Mesothelial cell of epicardium (in vitro differentiated cells): ENCODE measurements at regions not wholly inside any gene's neighbourhood (a gene's known extent, or its start where the extent isn't known, plus 50 kb on each side); places are given as distances from the start of the nearest gene placed in this dataset.

ENCODE experiments used
- DNase-seq, 2 experiments: peaks; one replicate each; pipeline ENCODE4 v3.0.0; 2021; ENCODE audit warnings: low spot score in 2 of 2; ENCODE audit not compliant: unreplicated experiment in 2 of 2
- H3K27ac Mint-ChIP-seq: 2 replicates; pipeline ENCODE4 v1.8.0; 2021; ENCODE audit warnings: mixed read lengths
- H3K27me3 Mint-ChIP-seq: 2 replicates; pipeline ENCODE4 v1.8.0; 2021; ENCODE audit warnings: low read depth, mixed read lengths
- H3K36me3 Mint-ChIP-seq: 2 replicates; pipeline ENCODE4 v1.8.0; 2021; ENCODE audit warnings: mixed read lengths
- H3K4me1 Mint-ChIP-seq: 2 replicates; pipeline ENCODE4 v1.8.0; 2021; ENCODE audit warnings: mixed read lengths
- H3K4me3 Mint-ChIP-seq: 2 replicates; pipeline ENCODE4 v1.8.0; 2021; ENCODE audit warnings: mild to moderate bottlenecking, moderate library complexity, mixed read lengths
- H3K9me3 Mint-ChIP-seq: 2 replicates; pipeline ENCODE4 v1.8.0; 2021; ENCODE audit warnings: mixed read lengths
- CTCF ChIP-seq: fragments of 200-600 bp; sonication (generic); IDR thresholded peaks from one replicate; pipeline ENCODE4 v1.5.0; 2021; ENCODE audit warnings: antibody characterized with exemption; ENCODE audit not compliant: unreplicated experiment

- TF ChIP-seq CTCF: no peak
- Mint-ChIP-seq H3K36me3 (no peaks in the 10 kb centered on the region), H3K4me1 (peaks cover 32% of the 10 kb centered on the region), H3K4me3 (no peak overlapping the region), H3K27ac (no peak overlapping the region), H3K9me3 (peaks cover 4% of the 10 kb centered on the region), H3K27me3 (peaks cover 4% of the 10 kb centered on the region)
- no peak for DNase-seq
Observed at GRCh38 chr1:221164951-221165838, 286.0 kb downstream of the HLX start.

- Mint-ChIP-seq H3K4me3 (no peak overlapping the region), H3K4me1 (peaks cover 32% of the 10 kb centered on the region), H3K9me3 (peaks cover 4% of the 10 kb centered on the region), H3K27me3 (peaks cover 4% of the 10 kb centered on the region), H3K36me3 (no peaks in the 10 kb centered on the region), H3K27ac (no peak overlapping the region)
- no peak for TF ChIP-seq CTCF
- no peak for DNase-seq
Observed at GRCh38 chr1:221165839-221166500, 286.7 kb downstream of the HLX start.

GRCh38 chr1:221166559-221167318, 287.5 kb downstream of the HLX start:
- peaks cover 10% of the 10 kb centered on the region for H3K9me3 Mint-ChIP-seq
- H3K4me3 Mint-ChIP-seq: no peak overlapping the region
- peaks cover under 1% of the 10 kb centered on the region for H3K36me3 Mint-ChIP-seq
- DNase-seq: no peak
- no peak overlapping the region for H3K27ac Mint-ChIP-seq
- TF ChIP-seq CTCF: no peak
- peaks cover 4% of the 10 kb centered on the region for H3K27me3 Mint-ChIP-seq
- H3K4me1 Mint-ChIP-seq: peaks cover 32% of the 10 kb centered on the region

- no peak for TF ChIP-seq CTCF
- no peak overlapping the region for H3K4me3 Mint-ChIP-seq
- H3K27ac Mint-ChIP-seq: no peak overlapping the region
- DNase-seq: no peak
- H3K9me3 Mint-ChIP-seq: peaks cover 14% of the 10 kb centered on the region
- H3K4me1 Mint-ChIP-seq: peaks cover 32% of the 10 kb centered on the region
- H3K27me3 Mint-ChIP-seq: peaks cover 6% of the 10 kb centered on the region
- peaks cover 3% of the 10 kb centered on the region for H3K36me3 Mint-ChIP-seq
Observed at GRCh38 chr1:221169447-221169889, 290.2 kb downstream of the HLX start.

GRCh38 chr1:221170171-221170570, 290.9 kb downstream of the HLX start:
- no peak for TF ChIP-seq CTCF
- Mint-ChIP-seq H3K4me3 (no peak overlapping the region), H3K36me3 (peaks cover 3% of the 10 kb centered on the region), H3K27me3 (peaks cover 11% of the 10 kb centered on the region), H3K4me1 (peaks cover 31% of the 10 kb centered on the region), H3K9me3 (peaks cover 10% of the 10 kb centered on the region), H3K27ac (no peak overlapping the region)
- no peak for DNase-seq
